Mononuclear cell (primary cell): ENCODE measurements at regions not wholly inside any gene's neighbourhood (a gene's known extent, or its start where the extent isn't known, plus 50 kb on each side); places are given as distances from the start of the nearest gene placed in this dataset.

Experiments
- H3K27me3 ChIP-seq: 2 replicates; pipeline ENCODE4 v1.6.0; 2011; ENCODE audit warnings: low read length, control low read depth; ENCODE audit not compliant: insufficient read depth
- H3K4me1 ChIP-seq: 2 replicates; pipeline ENCODE4 v1.5.1; 2011; ENCODE audit warnings: mild to moderate bottlenecking, low read length, control low read depth; ENCODE audit not compliant: insufficient read depth
- H3K4me3 ChIP-seq: 2 replicates; pipeline ENCODE4 v1.5.1; 2011; ENCODE audit warnings: mild to moderate bottlenecking, low read length, moderate library complexity
- H3K9me3 ChIP-seq: 2 replicates; pipeline ENCODE4 v1.5.1; 2011; ENCODE audit warnings: low read depth, mild to moderate bottlenecking, control low read depth, low read length

- Histone ChIP-seq H3K4me3 (no peak overlapping the region), H3K9me3 (no peaks in the 10 kb centered on the region), H3K4me1 (no peaks in the 10 kb centered on the region), H3K27me3 (no peaks in the 10 kb centered on the region)
Observed at GRCh38 chr14:104438166-104438887, 141.2 kb upstream of the C14orf180 start.

GRCh38 chr14:104439625-104440024 lies 139.9 kb upstream of the C14orf180 start:
- H3K27me3 ChIP-seq: no peaks in the 10 kb centered on the region
- H3K9me3 ChIP-seq: no peaks in the 10 kb centered on the region
- H3K4me1 ChIP-seq: no peaks in the 10 kb centered on the region
- no peak overlapping the region for H3K4me3 ChIP-seq

- no peak overlapping the region for H3K4me3 ChIP-seq
Observed at GRCh38 chr14:104440297-104440956, 139.1 kb upstream of the C14orf180 start.

DNA sequence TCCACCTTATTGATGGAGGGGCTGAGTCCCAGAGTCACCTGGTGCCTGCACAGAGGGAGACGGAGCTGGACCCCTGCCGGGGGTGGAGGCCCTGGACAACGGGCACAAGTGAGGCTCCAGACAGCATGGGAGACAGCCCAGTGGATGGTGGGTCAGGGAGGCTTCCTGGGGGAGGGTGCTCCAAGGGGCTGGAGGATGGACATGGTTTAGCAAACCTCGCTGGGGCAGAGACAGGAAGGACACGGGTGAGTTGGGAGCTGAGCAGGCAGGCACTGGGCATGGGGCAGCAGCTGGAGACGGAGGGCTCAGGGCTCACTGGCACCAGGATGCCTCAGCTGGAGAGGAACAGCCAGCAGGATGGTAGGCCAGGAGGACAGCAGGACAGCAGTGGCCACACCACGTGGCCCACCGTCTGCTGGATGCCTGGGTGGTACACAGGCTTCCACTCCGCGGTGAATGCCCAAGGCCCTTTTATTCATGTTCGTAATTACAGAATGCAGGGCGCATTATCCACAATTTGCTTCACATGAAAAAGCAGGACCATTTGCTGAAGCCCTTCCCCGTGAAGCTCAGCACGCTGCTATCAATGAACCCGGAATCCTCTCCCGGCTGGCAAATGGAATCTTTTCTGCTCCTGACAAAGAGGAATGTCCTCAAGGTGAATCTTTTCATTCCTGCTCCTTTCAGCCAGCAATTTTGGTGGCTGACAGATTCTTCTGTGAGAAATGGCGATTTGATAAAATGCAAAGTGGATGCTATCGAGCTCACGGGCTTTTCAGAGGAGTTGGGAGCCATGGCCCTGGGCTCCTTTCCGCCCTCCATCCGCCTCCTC lies 138.1 kb upstream of the C14orf180 start:
- Histone ChIP-seq H3K27me3 (no peaks in the 10 kb centered on the region), H3K4me3 (no peak overlapping the region), H3K9me3 (no peaks in the 10 kb centered on the region), H3K4me1 (no peaks in the 10 kb centered on the region)

More at GRCh38 chr14:104440297-104440956, 139.1 kb upstream of the C14orf180 start:
- Histone ChIP-seq H3K4me1 (no peaks in the 10 kb centered on the region), H3K27me3 (no peaks in the 10 kb centered on the region), H3K9me3 (no peaks in the 10 kb centered on the region)

DNA sequence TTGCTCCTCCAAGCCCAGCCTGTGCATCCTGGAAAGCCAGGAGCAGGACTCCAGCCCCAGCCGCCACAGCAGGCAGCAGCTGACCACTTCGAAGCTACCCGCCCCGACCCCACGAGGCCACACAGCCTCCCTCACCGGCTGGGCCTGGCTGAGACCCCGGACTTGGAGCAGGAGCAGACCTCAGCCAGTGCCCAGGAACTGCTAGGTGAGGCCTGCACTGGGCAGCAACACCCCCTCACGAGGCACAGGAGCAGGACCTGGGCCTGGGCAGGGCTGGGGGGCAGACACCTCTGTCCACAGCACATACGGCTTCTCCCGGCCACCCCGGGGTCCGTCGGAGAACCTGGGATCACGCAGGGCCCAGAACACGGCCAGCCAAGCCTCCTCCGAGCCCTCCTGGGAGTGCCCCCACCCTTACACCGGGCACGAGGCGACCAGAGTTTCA lies 137.4 kb upstream of the C14orf180 start:
- Histone ChIP-seq H3K4me3 (no peak overlapping the region), H3K4me1 (no peaks in the 10 kb centered on the region), H3K9me3 (no peaks in the 10 kb centered on the region), H3K27me3 (no peaks in the 10 kb centered on the region)

- H3K4me3 ChIP-seq: no peak overlapping the region
Observed at GRCh38 chr14:104442631-104443390, 136.8 kb upstream of the C14orf180 start.

GRCh38 chr14:104443391-104444158 lies 136.0 kb upstream of the C14orf180 start:
- H3K27me3 ChIP-seq: peaks cover 4% of the 10 kb centered on the region
- H3K4me1 ChIP-seq: no peaks in the 10 kb centered on the region
- no peak overlapping the region for H3K4me3 ChIP-seq
- H3K9me3 ChIP-seq: peaks cover under 1% of the 10 kb centered on the region

More at GRCh38 chr14:104442631-104443390, 136.8 kb upstream of the C14orf180 start:
- H3K9me3 ChIP-seq: no peaks in the 10 kb centered on the region
- H3K27me3 ChIP-seq: peaks cover under 1% of the 10 kb centered on the region
- no peaks in the 10 kb centered on the region for H3K4me1 ChIP-seq

GRCh38 chr14:104444159-104445030 lies 135.2 kb upstream of the C14orf180 start:
- no peaks in the 10 kb centered on the region for H3K4me1 ChIP-seq
- H3K9me3 ChIP-seq: peaks cover 7% of the 10 kb centered on the region
- no peak overlapping the region for H3K4me3 ChIP-seq

DNA sequence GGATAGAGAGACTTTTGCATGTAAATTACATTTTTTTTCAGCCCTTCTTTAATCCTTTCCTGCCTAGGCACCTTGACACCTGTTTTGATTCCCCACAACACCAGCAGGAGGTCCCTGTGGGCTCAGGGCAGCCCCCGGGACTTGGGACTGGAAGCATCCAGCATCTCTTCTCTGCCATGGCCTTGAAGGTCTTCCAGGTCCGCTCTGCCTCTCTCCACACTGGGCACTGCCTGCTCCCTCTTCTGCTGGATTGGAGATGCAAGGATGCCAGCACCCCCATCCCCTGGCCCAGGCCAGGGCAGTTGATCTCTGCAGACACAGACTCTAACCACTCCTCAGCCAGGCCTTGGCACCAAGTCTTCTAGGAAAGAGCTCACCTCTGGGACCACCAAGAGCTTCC lies 134.5 kb upstream of the C14orf180 start:
- Histone ChIP-seq H3K9me3 (peaks cover 7% of the 10 kb centered on the region), H3K4me3 (no peak overlapping the region), H3K27me3 (peaks cover 4% of the 10 kb centered on the region)

More at GRCh38 chr14:104444159-104445030, 135.2 kb upstream of the C14orf180 start:
- H3K27me3 ChIP-seq: peaks cover 4% of the 10 kb centered on the region

GRCh38 chr14:104445832-104446381 lies 133.7 kb upstream of the C14orf180 start:
- Histone ChIP-seq H3K4me3 (no peak overlapping the region), H3K9me3 (peaks cover 7% of the 10 kb centered on the region), H3K27me3 (peaks cover 4% of the 10 kb centered on the region), H3K4me1 (no peaks in the 10 kb centered on the region)

More for the DNA sequence above, 134.5 kb upstream of the C14orf180 start:
- H3K4me1 ChIP-seq: no peaks in the 10 kb centered on the region

- H3K9me3 ChIP-seq: peaks cover 7% of the 10 kb centered on the region
- peaks cover 4% of the 10 kb centered on the region for H3K27me3 ChIP-seq
- H3K4me3 ChIP-seq: no peak overlapping the region
- no peaks in the 10 kb centered on the region for H3K4me1 ChIP-seq
Observed at GRCh38 chr14:104446611-104447010, 133.0 kb upstream of the C14orf180 start.

GRCh38 chr14:104447750-104448149 lies 131.8 kb upstream of the C14orf180 start:
- peaks cover 7% of the 10 kb centered on the region for H3K9me3 ChIP-seq
- H3K4me3 ChIP-seq: no peak overlapping the region
- H3K27me3 ChIP-seq: peaks cover 4% of the 10 kb centered on the region
- no peaks in the 10 kb centered on the region for H3K4me1 ChIP-seq

DNA sequence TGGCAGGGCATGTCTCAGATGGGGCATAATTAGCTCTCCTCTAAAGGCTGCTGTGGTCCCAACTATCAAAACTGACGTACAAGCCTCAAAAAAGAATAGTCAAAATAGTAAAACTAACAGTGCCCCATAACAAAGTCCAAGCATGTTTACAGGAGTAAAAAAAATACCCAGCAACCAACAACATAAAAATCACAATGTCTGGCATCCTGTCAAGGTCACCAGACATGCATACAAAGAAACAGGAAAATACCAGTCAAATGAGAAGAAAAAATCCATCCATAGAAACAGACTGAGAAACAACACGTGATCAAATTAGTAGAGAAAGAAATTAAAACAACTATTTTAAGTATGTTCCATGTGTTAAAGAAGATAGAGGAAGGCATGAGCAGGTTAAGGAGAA lies 131.2 kb upstream of the C14orf180 start:
- Histone ChIP-seq H3K27me3 (peaks cover 4% of the 10 kb centered on the region), H3K4me1 (no peaks in the 10 kb centered on the region), H3K4me3 (no peak overlapping the region), H3K9me3 (peaks cover 7% of the 10 kb centered on the region)
